K562 (cell line): ENCODE measurements at regions not wholly inside any gene's neighbourhood (a gene's known extent, or its start where the extent isn't known, plus 50 kb on each side); places are given as distances from the start of the nearest gene placed in this dataset.

Experiments used
- ATAC-seq: fragments of 200-7000 bp; cut with Tn5 transposase; 3 replicates; pipeline ENCODE4 v1.9.1; 2020; ENCODE audit warnings: moderate library complexity
- BruUV-seq: library from RNA; stranded (reverse); fragments of 400-500 nt; replicated peaks from 2 replicates; lab custom pipeline; 2021; lab: Mats Ljungman, UMichigan
- CTCF ChIA-PET: fragments of 300-600 bp; formaldehyde crosslinking; extraction: SDS; loops from one replicate; lab custom pipeline; 2021; ENCODE audit warnings: low intra/inter-chr PET ratio; lab: Yijun Ruan, JAX
- POLR2A ChIA-PET: fragments of 300-600, 350-650 bp; sonication (Branson Sonifier 250); formaldehyde crosslinking; extraction: SDS; loops from one replicate; lab custom pipeline; 2021; ENCODE audit warnings: antibody characterized with exemption, inconsistent platforms; lab: Yijun Ruan, JAX
- DNase-seq, 4 experiments: peaks; one replicate each; pipeline versions ENCODE4 v3.0.0 to v3.0.0-alpha.2; 2011 to 2018; ENCODE audit warnings: low spot score in 3 of 4, mixed read lengths in 3 of 4; ENCODE audit errors: extremely low read depth in 1 of 4
- FAIRE-seq: peaks from 2 replicates; lab custom pipeline; 2011; peaks lifted over from hg19 to GRCh38; lab: Jason Lieb, UNC
- H2AFZ ChIP-seq: 2 replicates; pipeline ENCODE4 v1.6.0; 2011; ENCODE audit warnings: low read depth, low read length, control low read depth, inconsistent platforms
- H3K27ac ChIP-seq: fragments of 200-600 bp; 3 replicates; pipeline ENCODE4 v1.8.0; 2011; ENCODE audit warnings: low read depth, mild to moderate bottlenecking, control low read depth, inconsistent platforms, low read length, moderate library complexity, mixed read lengths; ENCODE audit errors: extremely low read depth
- H3K27me3 ChIP-seq, 2 experiments: fragments of 300-600 bp in 1 of 2; 2 replicates in 1 of 2; 3 replicates in 1 of 2; pipeline versions ENCODE4 v1.6.0 to v1.8.0; 2011; ENCODE audit warnings: inconsistent platforms in 2 of 2, low read length in 2 of 2, mild to moderate bottlenecking in 1 of 2, mixed read lengths in 1 of 2, moderate library complexity in 1 of 2; ENCODE audit not compliant: control insufficient read depth in 2 of 2, insufficient read depth in 2 of 2
- H3K36me3 ChIP-seq: fragments of 300-600 bp; 3 replicates; pipeline ENCODE4 v1.8.0; 2011; ENCODE audit warnings: mild to moderate bottlenecking, low read length, inconsistent platforms; ENCODE audit not compliant: control insufficient read depth, insufficient read depth
- H3K4me1 ChIP-seq, 2 experiments: fragments of 200-600 bp in 1 of 2; replicated peaks in 1 of 2; 2 replicates in 1 of 2; 3 replicates in 1 of 2; pipeline versions ENCODE4 v1.5.1 to v1.8.0; 2011; ENCODE audit warnings: inconsistent platforms in 2 of 2, low read length in 2 of 2, mild to moderate bottlenecking in 1 of 2, mixed read lengths in 1 of 2, moderate library complexity in 1 of 2; ENCODE audit not compliant: control insufficient read depth in 2 of 2, insufficient read depth in 2 of 2
- H3K4me2 ChIP-seq: 2 replicates; pipeline ENCODE4 v1.6.1; 2011; ENCODE audit warnings: low read length, control low read depth, inconsistent platforms, mixed read lengths; ENCODE audit not compliant: insufficient read depth
- H3K4me3 ChIP-seq: fragments of 200-600 bp; sonication (generic), shearing (Covaris generic); 2 replicates; pipeline ENCODE4 v1.5.1; 2016; ENCODE audit warnings: control low read depth, inconsistent platforms
- H3K79me2 ChIP-seq: fragments of 200-600 bp; 3 replicates; pipeline ENCODE4 v1.8.0; 2011; ENCODE audit warnings: low read length, inconsistent platforms; ENCODE audit not compliant: control insufficient read depth, insufficient read depth
- H3K9ac ChIP-seq, 2 experiments: 2 replicates each; pipeline versions ENCODE4 v1.6.0 to v1.6.1; 2011; ENCODE audit warnings: low read depth in 2 of 2, low read length in 2 of 2, control low read depth in 1 of 2, inconsistent platforms in 1 of 2, mild to moderate bottlenecking in 1 of 2, mixed read lengths in 1 of 2; ENCODE audit not compliant: insufficient read depth in 1 of 2
- H3K9me1 ChIP-seq: one replicate; pipeline ENCODE4 v1.6.0; 2011; ENCODE audit warnings: inconsistent platforms, mild to moderate bottlenecking, low read length, moderate library complexity; ENCODE audit not compliant: control insufficient read depth, insufficient read depth
- H3K9me3 ChIP-seq: replicated peaks from 2 replicates; pipeline ENCODE4 v1.5.1; 2011; ENCODE audit warnings: low read depth, low read length, inconsistent platforms; ENCODE audit not compliant: control insufficient read depth, insufficient read depth
- H4K20me1 ChIP-seq: replicated peaks from 2 replicates; pipeline ENCODE4 v1.6.1; 2011; ENCODE audit warnings: low read length, inconsistent platforms, mixed read lengths; ENCODE audit not compliant: control insufficient read depth, insufficient read depth
- ASH1L ChIP-seq: fragments of 450-650 bp; IDR thresholded peaks from 2 replicates; pipeline ENCODE4 v1.6.1; 2018; ENCODE audit warnings: borderline replicate concordance, mild to moderate bottlenecking, low read depth; ENCODE audit not compliant: partially characterized antibody
- CBX5 ChIP-seq: IDR thresholded peaks from 2 replicates; pipeline ENCODE4 v1.6.1; 2014; ENCODE audit warnings: low read depth, borderline replicate concordance
- EHMT2 ChIP-seq: fragments of 450-650 bp; IDR thresholded peaks from 2 replicates; pipeline ENCODE4 v1.6.1; 2018; ENCODE audit warnings: antibody characterized with exemption
- ELF1 ChIP-seq: fragments of 200-800 bp; sonication (Bioruptor generic); IDR thresholded peaks from 2 replicates; pipeline ENCODE4 v1.6.1; 2016; ENCODE audit warnings: missing genetic modification characterization, missing compliant biosample characterization
- ETV5 ChIP-seq: sonication (generic); formaldehyde crosslinking; IDR thresholded peaks from 2 replicates; pipeline ENCODE4 v1.4.0; 2020; ENCODE audit warnings: low read depth, mild to moderate bottlenecking, missing genetic modification reagents
- NR1H2 ChIP-seq: sonication (generic); formaldehyde crosslinking; IDR thresholded peaks from 2 replicates; pipeline ENCODE4 v1.4.0; 2020; ENCODE audit warnings: mild to moderate bottlenecking, missing genetic modification reagents
- SP1 ChIP-seq: sonication (generic); formaldehyde crosslinking; IDR thresholded peaks from 2 replicates; pipeline ENCODE4 v1.8.1; 2022; ENCODE audit warnings: mild to moderate bottlenecking, missing genetic modification reagents
- VEZF1 ChIP-seq: fragments of 200-800 bp; sonication (Bioruptor generic); IDR thresholded peaks from 2 replicates; pipeline ENCODE4 v1.6.1; 2017; ENCODE audit warnings: missing genetic modification characterization, missing compliant biosample characterization
- ZNF431 ChIP-seq: sonication (generic); formaldehyde crosslinking; IDR thresholded peaks from 2 replicates; pipeline ENCODE4 v1.8.0; 2022; ENCODE audit warnings: mild to moderate bottlenecking, missing genetic modification reagents
- ZNF592 ChIP-seq: fragments of 450-650 bp; IDR thresholded peaks from 2 replicates; pipeline ENCODE4 v1.6.1; 2017; ENCODE audit warnings: antibody characterized with exemption, mild to moderate bottlenecking
- ZNF77 ChIP-seq: fragments of 250-450 bp; sonication (Bioruptor Pico); IDR thresholded peaks from 2 replicates; pipeline ENCODE4 v1.5.0; 2020
- WGBS: fragments of 100-300 bp; shearing (Covaris generic); methylation state at CpG from one replicate; pipeline ENCODE4 v1.1.6; 2016; ENCODE audit warnings: low coverage, mixed read lengths; ENCODE audit not compliant: insufficient coverage; ENCODE audit errors: missing lambda C conversion rate; 5-methylcytosine and 5-hydroxymethylcytosine counted together
- in situ Hi-C: fragments of 300-500 bp; cut with MboI; formaldehyde crosslinking; loops from 4 replicates; pipeline ENCODE4 v1.15.0; 2018; ENCODE audit warnings: inconsistent platforms, mixed read lengths
- intact Hi-C: fragments of 100-400 bp; cut with micrococcal nuclease; formaldehyde crosslinking; loops from 2 replicates; pipeline ENCODE4 v1.14.2; 2022

GRCh38 chr4:181475359-181475758, 767.8 kb upstream of the TENM3 start:
- in situ Hi-C loops (no loop called here), intact Hi-C loops (no loop called here)
- no peak overlapping the region for H3K4me2 ChIP-seq
- no peaks in the 10 kb centered on the region for H3K27me3 ChIP-seq
- FAIRE-seq: no peak
- no peak overlapping the region for H2AFZ ChIP-seq
- H3K9ac ChIP-seq: no peak overlapping the region
- POLR2A ChIA-PET: no interaction called here
- TF ChIP-seq ETV5 (CRISPR knock-in tag) (no peak), ZNF431 (no peak)
- no peak for ATAC-seq
- H3K4me3 ChIP-seq: no peak overlapping the region
- WGBS: 3% methylated on average over 3 of the region's 3 CpGs
- H3K36me3 ChIP-seq: no peaks in the 10 kb centered on the region
- no peak for DNase-seq
- no peaks in the 10 kb centered on the region for H3K4me1 ChIP-seq
- no peaks in the 10 kb centered on the region for H3K79me2 ChIP-seq
- H3K27ac ChIP-seq: no peak overlapping the region
- H3K9me1 ChIP-seq: no peaks in the 10 kb centered on the region
- no TSS peak for BruUV-seq
- no peaks in the 10 kb centered on the region for H3K9me3 ChIP-seq
- CTCF ChIA-PET: no interaction called here
- H4K20me1 ChIP-seq: no peaks in the 10 kb centered on the region

- Histone ChIP-seq H3K36me3 (no peaks in the 10 kb centered on the region), H3K9ac (no peak overlapping the region), H2AFZ (no peak overlapping the region), H3K27me3 (no peaks in the 10 kb centered on the region), H3K27ac (no peak overlapping the region), H3K9me3 (no peaks in the 10 kb centered on the region), H3K4me3 (no peak overlapping the region), H4K20me1 (no peaks in the 10 kb centered on the region), H3K9me1 (no peaks in the 10 kb centered on the region), H3K79me2 (no peaks in the 10 kb centered on the region), H3K4me2 (no peak overlapping the region), H3K4me1 (no peaks in the 10 kb centered on the region)
- DNase-seq (no peak), ATAC-seq (no peak), FAIRE-seq (no peak)
- BruUV-seq: no TSS peak
- ChIA-PET POLR2A (no interaction called here), CTCF (no interaction called here)
- intact Hi-C loops (no loop called here), in situ Hi-C loops (no loop called here)
- 5% methylated on average over 14 of the region's 14 CpGs for WGBS
- TF ChIP-seq ZNF592 (no peak), CBX5 (no peak), SP1 (CRISPR knock-in tag) (no peak), VEZF1 (CRISPR knock-in tag) (no peak), ELF1 (tag) (no peak), ZNF77 (CRISPR knock-in tag) (no peak), ASH1L (no peak), NR1H2 (no peak), EHMT2 (no peak)
Measured at GRCh38 chr4:181475781-181476507, 767.3 kb upstream of the TENM3 start.
